Activated CD4-positive, alpha-beta T cell treated with anti-CD3 and anti-CD28 coated beads, Interleukin-2, amount 10 ng/mL, durations not matched to agents 24 days and 14 days (primary cell): ENCODE measurements at regions not wholly inside any gene's neighbourhood (a gene's known extent, or its start where the extent isn't known, plus 50 kb on each side); places are given as distances from the start of the nearest gene placed in this dataset.

Source experiments
- DNase-seq: peaks from one replicate; pipeline ENCODE4 v3.0.0; 2022
- H3K27ac Mint-ChIP-seq: one replicate; pipeline ENCODE4 v1.8.0; 2022; ENCODE audit warnings: mild to moderate bottlenecking, mixed read lengths
- H3K27me3 Mint-ChIP-seq: one replicate; pipeline ENCODE4 v1.8.0; 2022; ENCODE audit warnings: mixed read lengths
- H3K36me3 Mint-ChIP-seq: one replicate; pipeline ENCODE4 v1.8.0; 2022; ENCODE audit warnings: low read depth, mild to moderate bottlenecking, mixed read lengths
- H3K4me1 Mint-ChIP-seq: one replicate; pipeline ENCODE4 v1.8.0; 2021; ENCODE audit warnings: mixed read lengths
- H3K4me3 Mint-ChIP-seq: one replicate; pipeline ENCODE4 v1.8.0; 2022; ENCODE audit warnings: mild to moderate bottlenecking, moderate library complexity, mixed read lengths
- H3K9me3 Mint-ChIP-seq: one replicate; pipeline ENCODE4 v1.8.0; 2021; ENCODE audit warnings: mixed read lengths
- intact Hi-C: fragments of 100-400 bp; cut with micrococcal nuclease; formaldehyde crosslinking; loops from one replicate; pipeline ENCODE4 v1.15.1; 2023

GRCh38 chr13:89701913-89702312 lies 1645.6 kb upstream of the MIR17HG start:
- Mint-ChIP-seq H3K4me3 (no peak overlapping the region), H3K4me1 (no peaks in the 10 kb centered on the region), H3K27me3 (no peaks in the 10 kb centered on the region), H3K9me3 (peaks cover 3% of the 10 kb centered on the region), H3K36me3 (no peaks in the 10 kb centered on the region), H3K27ac (no peak overlapping the region)
- DNase-seq, result no peak
- intact Hi-C loops, result no loop called here

GRCh38 chr13:89704040-89704439 lies 1643.4 kb upstream of the MIR17HG start:
- intact Hi-C loops, result no loop called here
- Mint-ChIP-seq H3K4me3 (no peak overlapping the region), H3K27ac (no peak overlapping the region), H3K36me3 (no peaks in the 10 kb centered on the region), H3K27me3 (no peaks in the 10 kb centered on the region), H3K9me3 (peaks cover 3% of the 10 kb centered on the region), H3K4me1 (no peaks in the 10 kb centered on the region)
- DNase-seq, result no peak

- Mint-ChIP-seq H3K27me3 (no peaks in the 10 kb centered on the region), H3K4me3 (no peak overlapping the region), H3K27ac (no peak overlapping the region), H3K9me3 (peaks cover 3% of the 10 kb centered on the region), H3K4me1 (no peaks in the 10 kb centered on the region), H3K36me3 (no peaks in the 10 kb centered on the region)
- no peak for DNase-seq
- intact Hi-C loops, result no loop called here
Measured at GRCh38 chr13:89708013-89708412, 1639.5 kb upstream of the MIR17HG start.

GRCh38 chr13:89721216-89721615 lies 1626.3 kb upstream of the MIR17HG start:
- no peaks in the 10 kb centered on the region for H3K36me3 Mint-ChIP-seq
- no peak for DNase-seq
- no peaks in the 10 kb centered on the region for H3K4me1 Mint-ChIP-seq
- H3K4me3 Mint-ChIP-seq, result no peak overlapping the region
- H3K27me3 Mint-ChIP-seq, result no peaks in the 10 kb centered on the region
- intact Hi-C loops, result no loop called here
- peaks cover 3% of the 10 kb centered on the region for H3K9me3 Mint-ChIP-seq
- H3K27ac Mint-ChIP-seq, result no peak overlapping the region

GRCh38 chr13:89726690-89727435 lies 1620.6 kb upstream of the MIR17HG start:
- no peak for DNase-seq
- intact Hi-C loops, result no loop called here
- no peaks in the 10 kb centered on the region for H3K4me1 Mint-ChIP-seq
- H3K4me3 Mint-ChIP-seq, result no peak overlapping the region
- H3K36me3 Mint-ChIP-seq, result no peaks in the 10 kb centered on the region
- H3K27me3 Mint-ChIP-seq, result no peaks in the 10 kb centered on the region
- H3K9me3 Mint-ChIP-seq, result no peaks in the 10 kb centered on the region
- no peak overlapping the region for H3K27ac Mint-ChIP-seq

- intact Hi-C loops, result no loop called here
- no peak for DNase-seq
- Mint-ChIP-seq H3K27ac (no peak overlapping the region), H3K4me1 (no peaks in the 10 kb centered on the region), H3K4me3 (no peak overlapping the region), H3K27me3 (no peaks in the 10 kb centered on the region), H3K36me3 (no peaks in the 10 kb centered on the region), H3K9me3 (no peaks in the 10 kb centered on the region)
Measured at GRCh38 chr13:89733829-89734228, 1613.7 kb upstream of the MIR17HG start.

GRCh38 chr13:89737051-89737450 lies 1610.4 kb upstream of the MIR17HG start:
- Mint-ChIP-seq H3K9me3 (no peaks in the 10 kb centered on the region), H3K27ac (no peak overlapping the region), H3K27me3 (no peaks in the 10 kb centered on the region), H3K36me3 (no peaks in the 10 kb centered on the region), H3K4me1 (no peaks in the 10 kb centered on the region), H3K4me3 (no peak overlapping the region)
- no peak for DNase-seq
- intact Hi-C loops, result no loop called here

GRCh38 chr13:89738072-89738471 lies 1609.4 kb upstream of the MIR17HG start:
- Mint-ChIP-seq H3K36me3 (no peaks in the 10 kb centered on the region), H3K27ac (no peak overlapping the region), H3K9me3 (no peaks in the 10 kb centered on the region), H3K27me3 (no peaks in the 10 kb centered on the region), H3K4me3 (no peak overlapping the region), H3K4me1 (no peaks in the 10 kb centered on the region)
- no peak for DNase-seq
- intact Hi-C loops, result no loop called here

- Mint-ChIP-seq H3K4me3 (no peak overlapping the region), H3K27ac (no peak overlapping the region), H3K27me3 (no peaks in the 10 kb centered on the region), H3K4me1 (no peaks in the 10 kb centered on the region), H3K9me3 (no peaks in the 10 kb centered on the region), H3K36me3 (no peaks in the 10 kb centered on the region)
- no peak for DNase-seq
- intact Hi-C loops, result no loop called here
Measured at GRCh38 chr13:89740994-89741685, 1606.3 kb upstream of the MIR17HG start.

- Mint-ChIP-seq H3K4me3 (no peak overlapping the region), H3K4me1 (no peaks in the 10 kb centered on the region), H3K36me3 (no peaks in the 10 kb centered on the region), H3K9me3 (peaks cover 3% of the 10 kb centered on the region), H3K27me3 (no peaks in the 10 kb centered on the region), H3K27ac (no peak overlapping the region)
- intact Hi-C loops, result no loop called here
- DNase-seq, result no peak
Measured at GRCh38 chr13:89746554-89746953, 1600.9 kb upstream of the MIR17HG start.

- Mint-ChIP-seq H3K27ac (no peak overlapping the region), H3K36me3 (no peaks in the 10 kb centered on the region), H3K27me3 (no peaks in the 10 kb centered on the region), H3K4me1 (no peaks in the 10 kb centered on the region), H3K4me3 (no peak overlapping the region), H3K9me3 (peaks cover 3% of the 10 kb centered on the region)
- intact Hi-C loops, result no loop called here
- no peak for DNase-seq
Measured at GRCh38 chr13:89748716-89749115, 1598.8 kb upstream of the MIR17HG start.

- no peaks in the 10 kb centered on the region for H3K36me3 Mint-ChIP-seq
- no peaks in the 10 kb centered on the region for H3K27me3 Mint-ChIP-seq
- no peaks in the 10 kb centered on the region for H3K4me1 Mint-ChIP-seq
- no peak overlapping the region for H3K27ac Mint-ChIP-seq
- intact Hi-C loops, result no loop called here
- H3K4me3 Mint-ChIP-seq, result no peak overlapping the region
- no peak for DNase-seq
- H3K9me3 Mint-ChIP-seq, result peaks cover 3% of the 10 kb centered on the region
Measured at GRCh38 chr13:89749888-89750287, 1597.6 kb upstream of the MIR17HG start.

- intact Hi-C loops, result no loop called here
- H3K4me1 Mint-ChIP-seq, result no peaks in the 10 kb centered on the region
- H3K9me3 Mint-ChIP-seq, result peaks cover 3% of the 10 kb centered on the region
- H3K36me3 Mint-ChIP-seq, result no peaks in the 10 kb centered on the region
- no peak overlapping the region for H3K4me3 Mint-ChIP-seq
- H3K27ac Mint-ChIP-seq, result no peak overlapping the region
- DNase-seq, result no peak
- no peaks in the 10 kb centered on the region for H3K27me3 Mint-ChIP-seq
Measured at GRCh38 chr13:89750371-89750770, 1597.1 kb upstream of the MIR17HG start.

- Mint-ChIP-seq H3K9me3 (peaks cover 3% of the 10 kb centered on the region), H3K27me3 (no peaks in the 10 kb centered on the region), H3K4me1 (no peaks in the 10 kb centered on the region), H3K36me3 (no peaks in the 10 kb centered on the region), H3K4me3 (no peak overlapping the region), H3K27ac (no peak overlapping the region)
- DNase-seq, result no peak
- intact Hi-C loops, result no loop called here
Measured at GRCh38 chr13:89751432-89751930, 1596.0 kb upstream of the MIR17HG start.
